ENCODE measurements at regions not wholly inside any gene's neighbourhood (a gene's known extent, or its start where the extent isn't known, plus 50 kb on each side); places are given as distances from the start of the nearest gene placed in this dataset.

DNA sequence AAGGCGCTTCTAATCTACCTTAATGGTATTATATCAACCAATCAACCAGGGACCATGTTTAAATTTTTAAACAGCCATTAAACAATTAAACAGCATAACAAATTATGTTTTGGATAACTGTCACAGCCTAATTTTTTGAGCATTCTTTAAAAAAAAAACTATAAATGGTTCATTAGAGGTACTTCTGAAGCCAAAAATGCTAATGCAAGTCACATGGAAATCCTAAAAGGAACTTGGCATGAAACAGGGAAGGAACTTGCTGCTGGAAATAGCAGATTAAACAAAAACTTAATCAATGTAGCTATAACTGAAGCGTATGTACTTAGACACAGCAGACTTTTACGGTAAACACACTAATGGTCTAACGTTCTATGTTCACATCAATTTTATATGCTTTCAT, 190.2 kb upstream of the BTG1 start:
- TF ChIP-seq HDAC2 (IDR thresholded peaks at IDR 0.05) (no peak), CTCF (IDR thresholded peaks at IDR 0.05) (no peak), POLR2A (IDR thresholded peaks at IDR 0.05; ENCODE audit: low read length) (no peak), PHF8 (IDR thresholded peaks at IDR 0.05; ENCODE audit: borderline replicate concordance, low read depth) (no peak), EHMT2 (IDR thresholded peaks at IDR 0.05; ENCODE audit: low read depth) (no peak), RFX5 (IDR thresholded peaks at IDR 0.05) (no peak), CBX2 (IDR thresholded peaks at IDR 0.05; ENCODE audit: borderline replicate concordance, low read depth) (no peak), BHLHE40 (IDR thresholded peaks at IDR 0.05; ENCODE audit: low read depth, low read length) (no peak), NR3C1 (IDR thresholded peaks at IDR 0.05) (no peak), CEBPB (IDR thresholded peaks at IDR 0.05) (no peak)

Measured in A549 (cell line).